HG03135 (cell line): ENCODE measurements at regions not wholly inside any gene's neighbourhood (a gene's known extent, or its start where the extent isn't known, plus 50 kb on each side); places are given as distances from the start of the nearest gene placed in this dataset.

Experiments
- ATAC-seq: cut with Tn5 transposase; IDR thresholded peaks from one replicate; pipeline ENCODE4 v1.9.1; 2021; ENCODE audit warnings: mild to moderate bottlenecking, moderate library complexity; ENCODE audit not compliant: unreplicated experiment

- ATAC-seq = no peak
Measured at GRCh38 chr17:79405823-79406222, 205.0 kb downstream of the RBFOX3 start.

- ATAC-seq = no peak
Measured at GRCh38 chr17:79404136-79404911, 206.5 kb downstream of the RBFOX3 start.

GRCh38 chr17:79401704-79402674 lies 208.9 kb downstream of the RBFOX3 start:
- no peak for ATAC-seq

GRCh38 chr17:79400989-79401703 lies 209.7 kb downstream of the RBFOX3 start:
- no peak for ATAC-seq

GRCh38 chr17:79399610-79400144 lies 211.2 kb downstream of the RBFOX3 start:
- ATAC-seq = no peak

- no peak for ATAC-seq
Measured at GRCh38 chr17:79398441-79398840, 212.4 kb downstream of the RBFOX3 start.

- no peak for ATAC-seq
Measured at GRCh38 chr17:79396696-79397095, 214.2 kb downstream of the RBFOX3 start.

- ATAC-seq = no peak
Measured at GRCh38 chr17:79395545-79395944, 215.3 kb downstream of the RBFOX3 start.

GRCh38 chr17:79395066-79395465 lies 215.8 kb downstream of the RBFOX3 start:
- no peak for ATAC-seq

- ATAC-seq = no peak
Measured at GRCh38 chr17:79393358-79394052, 217.3 kb downstream of the RBFOX3 start.

GRCh38 chr17:79392598-79392997 lies 218.3 kb downstream of the RBFOX3 start:
- ATAC-seq = no peak

GRCh38 chr17:79391376-79392233 lies 219.2 kb downstream of the RBFOX3 start:
- ATAC-seq = no peak

- ATAC-seq = no peak
Measured at GRCh38 chr17:79389896-79390295, 221.0 kb downstream of the RBFOX3 start.

- no peak for ATAC-seq
Measured at GRCh38 chr17:79388556-79389295, 222.1 kb downstream of the RBFOX3 start.

GRCh38 chr17:79387783-79388182 lies 223.1 kb downstream of the RBFOX3 start:
- no peak for ATAC-seq

- ATAC-seq = no peak
Measured at GRCh38 chr17:79385962-79386563, 224.8 kb downstream of the RBFOX3 start.

GRCh38 chr17:79382313-79382712 lies 228.5 kb downstream of the RBFOX3 start:
- ATAC-seq = no peak

GRCh38 chr17:79379700-79380445 lies 231.0 kb downstream of the RBFOX3 start:
- ATAC-seq = no peak
